ENCODE measurements at regions not wholly inside any gene's neighbourhood (a gene's known extent, or its start where the extent isn't known, plus 50 kb on each side); places are given as distances from the start of the nearest gene placed in this dataset.

- 0 out of 2 replicates have a peak overlapping the region, but pooled peaks have one; percentile 25 for H2BK15ac ChIP-seq (ENCODE audit: low read length)
- H3K79me2 ChIP-seq (ENCODE audit: control insufficient read depth in 1 of 2, insufficient read depth in 2 of 2, low read length in 2 of 2): no peaks in the 10 kb centered on the region
- no peak overlapping the region for H3K14ac ChIP-seq (ENCODE audit: insufficient read length)
- peaks cover 0 to 3% (median under 1%) of the 10 kb centered on the region in 4 experiments; a peak in 2 of 7 replicates for H3K4me1 ChIP-seq (replicated peaks in 1 of 4; ENCODE audit: control insufficient read depth in 3 of 4, insufficient read depth in 4 of 4, low read length in 3 of 4)
- H4K20me1 ChIP-seq (replicated peaks in 1 of 2; ENCODE audit: control insufficient read depth in 1 of 2, insufficient read depth in 2 of 2, low read length in 2 of 2): no peaks in the 10 kb centered on the region
- DNase-seq (ENCODE audit: low read depth in 1 of 2, low spot score in 2 of 2) (peak in 1 of 2 experiments; percentile 34), FAIRE-seq (no peak)
- no peaks in the 10 kb centered on the region for H3K27me3 ChIP-seq (replicated peaks in 1 of 4; ENCODE audit: control insufficient read depth in 3 of 4, extremely low read depth in 1 of 4, insufficient read depth in 3 of 4, low read length in 3 of 4)
- H4K5ac ChIP-seq (ENCODE audit: insufficient read length, low read depth, low read length): no peak overlapping the region
- ChIA-PET CTCF (ENCODE audit: partially characterized antibody) (no interaction called here), POLR2A (ENCODE audit: partially characterized antibody) (no interaction called here)
- no peaks in the 10 kb centered on the region for H3K23me2 ChIP-seq (ENCODE audit: low read depth, low read length)
- H3K23ac ChIP-seq (ENCODE audit: insufficient read length): no peak overlapping the region
- no peak overlapping the region for H3K27ac ChIP-seq (ENCODE audit: low read depth, low read length)
- H4K8ac ChIP-seq (ENCODE audit: extremely low read depth, insufficient read depth, low read length): no peak overlapping the region
- H3K79me1 ChIP-seq (ENCODE audit: low read depth, low read length): no peaks in the 10 kb centered on the region; the same call in 1 of the 2 replicates
- no peak overlapping the region for H3K9ac ChIP-seq (replicated peaks in 1 of 4; ENCODE audit: extremely low read depth in 1 of 4, low read depth in 3 of 4, low read length in 3 of 4)
- 87% methylated on average over 5 of the region's 5 CpGs; no CpG with 5 or more reads in 1 of the 2 experiments for WGBS, 2 experiments (ENCODE audit: extremely low coverage in 1 of 2, insufficient coverage in 1 of 2, insufficient read length in 1 of 2, insufficient replicate concordance in 2 of 2, low coverage in 1 of 2, low lambda C conversion rate in 2 of 2, missing lambda C conversion rate in 1 of 2)
- H3K4me3 ChIP-seq (ENCODE audit: extremely low read depth in 1 of 4, insufficient read depth in 2 of 4, low read depth in 3 of 4, low read length in 4 of 4): no peak overlapping the region
- H3K18ac ChIP-seq (ENCODE audit: extremely low read depth, low read length): no peak overlapping the region
- H2BK5ac ChIP-seq (ENCODE audit: low read depth, low read length): no peak overlapping the region; the same call in 1 of the 2 replicates
- H4K91ac ChIP-seq (replicated peaks; ENCODE audit: insufficient read length, low read length): no peak overlapping the region
- no peak overlapping the region for H2AK5ac ChIP-seq (ENCODE audit: low read depth, low read length)
- no peaks in the 10 kb centered on the region for H3K36me3 ChIP-seq (ENCODE audit: control insufficient read depth in 2 of 4, insufficient read depth in 4 of 4, low read length in 3 of 4)
- no peak overlapping the region for H2AFZ ChIP-seq (ENCODE audit: low read length)
- H3K4ac ChIP-seq (replicated peaks; ENCODE audit: insufficient read length, low read depth, low read length): no peak overlapping the region
- no peak overlapping the region for H2BK20ac ChIP-seq (ENCODE audit: low read length)
- no peak overlapping the region for H2BK120ac ChIP-seq (replicated peaks; ENCODE audit: low read depth, low read length)
- no peak overlapping the region for H2BK12ac ChIP-seq (ENCODE audit: low read depth, low read length)
- no peaks in the 10 kb centered on the region for H3K9me3 ChIP-seq (ENCODE audit: insufficient read depth in 2 of 2, low read depth in 1 of 2, low read length in 1 of 2)
- no peak overlapping the region for H3K4me2 ChIP-seq (ENCODE audit: insufficient read depth in 1 of 2, low read depth in 2 of 2, low read length in 2 of 2)
- H3K56ac ChIP-seq (replicated peaks; ENCODE audit: insufficient read length, low read depth, low read length): no peak overlapping the region
- TF ChIP-seq POU5F1 (IDR thresholded peaks at IDR 0.05; ENCODE audit: low read depth, low read length): no peak
- TF ChIP-seq SIX5 (IDR thresholded peaks at IDR 0.05; ENCODE audit: low read depth, low read length): no peak
- no peak for TF ChIP-seq TBP (IDR thresholded peaks at IDR 0.05; ENCODE audit: low read depth, low read length)
- no peak for TF ChIP-seq ATF2 (IDR thresholded peaks at IDR 0.05; ENCODE audit: low read length)
- no peak for TF ChIP-seq RAD21 (IDR thresholded peaks at IDR 0.05 in 1 of 2, conservative IDR thresholded peaks at IDR 0.05 in 1 of 2; ENCODE audit: low read depth in 2 of 2, low read length in 2 of 2)
- TF ChIP-seq POLR2A (IDR thresholded peaks at IDR 0.05; ENCODE audit: control extremely low read depth in 1 of 2, low read depth in 2 of 2, low read length in 2 of 2): no peak
- TF ChIP-seq SRF (IDR thresholded peaks at IDR 0.05; ENCODE audit: low read depth, low read length): no peak
- TF ChIP-seq EP300 (IDR thresholded peaks at IDR 0.05; ENCODE audit: borderline replicate concordance in 1 of 2, low read depth in 2 of 2, low read length in 2 of 2): no peak
- TF ChIP-seq SIN3A (conservative IDR thresholded peaks at IDR 0.05 in 1 of 2, IDR thresholded peaks at IDR 0.05 in 1 of 2; ENCODE audit: low read depth in 1 of 2, low read length in 2 of 2): no peak
- TF ChIP-seq BCL11A (IDR thresholded peaks at IDR 0.05; ENCODE audit: low read depth in 2 of 2, low read length in 2 of 2): no peak
Measured at GRCh38 chr15:68499620-68500312, 67.8 kb upstream of the ITGA11 start.
